ENCODE measurements at regions not wholly inside any gene's neighbourhood (a gene's known extent, or its start where the extent isn't known, plus 50 kb on each side); places are given as distances from the start of the nearest gene placed in this dataset.

- TF ChIP-seq CTCF (IDR thresholded peaks at IDR 0.05): no peak
- no peak for TF ChIP-seq EP300 (IDR thresholded peaks at IDR 0.05; ENCODE audit: low read depth)
Measured at GRCh38 chr18:72940509-72940908, 72.7 kb upstream of the NETO1 start.

Measured in transverse colon (tissue), 3 donors.